DND-41 (cell line): ENCODE measurements at regions not wholly inside any gene's neighbourhood (a gene's known extent, or its start where the extent isn't known, plus 50 kb on each side); places are given as distances from the start of the nearest gene placed in this dataset.

Experiments
- CTCF ChIP-seq: IDR thresholded peaks from 2 replicates; pipeline ENCODE4 v1.5.1; 2012; ENCODE audit warnings: borderline replicate concordance, low read length, moderate library complexity, mild to moderate bottlenecking; ENCODE audit not compliant: poor library complexity, severe bottlenecking; ENCODE audit errors: extremely low read depth
- EZH2 ChIP-seq: IDR thresholded peaks from 3 replicates; pipeline ENCODE4 v1.6.1; 2012; ENCODE audit warnings: borderline replicate concordance, low read depth, mild to moderate bottlenecking, moderate library complexity, low read length, inconsistent platforms; ENCODE audit not compliant: severe bottlenecking

- TF ChIP-seq CTCF (no peak), EZH2 (no peak)
These were observed 500.7 kb upstream of the GBE1 start for GRCh38 chr3:82262193-82262592.
